SK-N-SH (cell line): ENCODE measurements at regions not wholly inside any gene's neighbourhood (a gene's known extent, or its start where the extent isn't known, plus 50 kb on each side); places are given as distances from the start of the nearest gene placed in this dataset.

ENCODE experiments used
- CTCF ChIA-PET: fragments of 300-600, 350-600 bp; formaldehyde crosslinking; extraction: SDS; loops from one replicate; lab custom pipeline; 2021; lab: Yijun Ruan, JAX
- POLR2A ChIA-PET: fragments of 350-600 bp; sonication (Branson Sonifier 250); formaldehyde crosslinking; extraction: SDS; loops from one replicate; lab custom pipeline; 2020; ENCODE audit warnings: antibody characterized with exemption, inconsistent platforms; lab: Yijun Ruan, JAX
- DNase-seq: peaks from one replicate; pipeline ENCODE4 v3.0.0; 2012
- H2AFZ ChIP-seq: fragments of 200-600 bp; sonication (generic); 2 replicates; pipeline ENCODE4 v1.8.1; 2016; ENCODE audit warnings: antibody characterized with exemption, mild to moderate bottlenecking, low read depth
- H3F3A ChIP-seq: fragments of 200-600 bp; sonication (generic); replicated peaks from 2 replicates; pipeline ENCODE3; 2016; ENCODE audit warnings: antibody characterized with exemption, mild to moderate bottlenecking; ENCODE audit not compliant: insufficient read depth
- H3K27ac ChIP-seq, 2 experiments: fragments of 200-500 bp in 1 of 2; fragments of 200-600 bp in 1 of 2; sonication (Bioruptor generic) in 1 of 2; sonication (generic), shearing (Covaris generic) in 1 of 2; 2 replicates each; pipeline versions ENCODE4 v1.5.1 to v1.6.1; 2014 to 2016; ENCODE audit warnings: low read depth in 2 of 2, inconsistent platforms in 1 of 2, low read length in 1 of 2, mild to moderate bottlenecking in 1 of 2, mixed read lengths in 1 of 2
- H3K27me3 ChIP-seq: fragments of 200-600 bp; sonication (generic), shearing (Covaris generic); 2 replicates; pipeline ENCODE4 v1.6.1; 2016; ENCODE audit warnings: mixed run types; ENCODE audit not compliant: insufficient read depth
- H3K36me3 ChIP-seq, 2 experiments: fragments of 200-500 bp in 1 of 2; fragments of 200-600 bp in 1 of 2; sonication (Bioruptor generic) in 1 of 2; sonication (generic) in 1 of 2; replicated peaks in 1 of 2; 2 replicates each; pipeline versions ENCODE3 to v1.5.1; 2014 to 2016; ENCODE audit warnings: low read length in 1 of 2, mild to moderate bottlenecking in 1 of 2; ENCODE audit not compliant: insufficient read depth in 2 of 2, control insufficient read depth in 1 of 2
- H3K4me1 ChIP-seq, 2 experiments: fragments of 200-500 bp in 1 of 2; fragments of 200-600 bp in 1 of 2; sonication (Bioruptor generic) in 1 of 2; sonication (generic), shearing (Covaris generic) in 1 of 2; 2 replicates each; pipeline versions ENCODE4 v1.5.1 to v1.6.1; 2014 to 2016; ENCODE audit warnings: low read depth in 1 of 2, low read length in 1 of 2, mixed run types in 1 of 2; ENCODE audit not compliant: insufficient read depth in 2 of 2, control insufficient read depth in 1 of 2
- H3K4me2 ChIP-seq: fragments of 200-600 bp; sonication (generic), shearing (Covaris generic); 2 replicates; pipeline ENCODE4 v1.6.1; 2017; ENCODE audit warnings: mixed run types
- H3K4me3 ChIP-seq, 2 experiments: fragments of 200-500 bp in 1 of 2; fragments of 200-600 bp in 1 of 2; sonication (Bioruptor generic) in 1 of 2; sonication (generic), shearing (Covaris generic) in 1 of 2; 2 replicates each; pipeline versions ENCODE4 v1.5.1 to v1.8.1; 2014 to 2016; ENCODE audit warnings: low read depth in 2 of 2, inconsistent platforms in 1 of 2, low read length in 1 of 2, mild to moderate bottlenecking in 1 of 2, mixed read lengths in 1 of 2, moderate library complexity in 1 of 2
- H3K79me2 ChIP-seq: fragments of 200-600 bp; sonication (generic); 2 replicates; pipeline ENCODE4 v1.8.1; 2017; ENCODE audit warnings: mild to moderate bottlenecking; ENCODE audit not compliant: insufficient read depth
- H3K9ac ChIP-seq: fragments of 200-600 bp; sonication (generic); 2 replicates; pipeline ENCODE4 v1.6.1; 2017; ENCODE audit warnings: mixed run types
- H3K9me2 ChIP-seq: fragments of 200-600 bp; sonication (generic); 2 replicates; pipeline ENCODE4 v1.6.1; 2017; ENCODE audit warnings: mixed run types
- H3K9me3 ChIP-seq: fragments of 200-600 bp; sonication (generic); 2 replicates; pipeline ENCODE4 v1.6.1; 2017; ENCODE audit warnings: mixed run types, mild to moderate bottlenecking, moderate library complexity
- H4K20me1 ChIP-seq: fragments of 200-600 bp; sonication (generic); 2 replicates; pipeline ENCODE4 v1.6.1; 2017; ENCODE audit warnings: mild to moderate bottlenecking, mixed run types; ENCODE audit not compliant: insufficient read depth
- EP300 ChIP-seq, 2 experiments: IDR thresholded peaks; 2 replicates each; pipeline versions ENCODE4 v1.4.0 to v1.6.1; 2012; ENCODE audit warnings: borderline replicate concordance in 1 of 2, low read depth in 1 of 2, low read length in 1 of 2
- EZH2phosphoT487 ChIP-seq: fragments of 200-600 bp; sonication (generic); IDR thresholded peaks from 2 replicates; pipeline ENCODE4 v1.6.1; 2017; ENCODE audit warnings: low read depth, mixed run types, mild to moderate bottlenecking, antibody characterized with exemption, moderate library complexity, borderline replicate concordance
- FOXJ3 ChIP-seq: sonication (generic); formaldehyde crosslinking; IDR thresholded peaks from 2 replicates; pipeline ENCODE4 v1.5.1; 2020; ENCODE audit warnings: mild to moderate bottlenecking, missing genetic modification reagents
- FOXM1 ChIP-seq: IDR thresholded peaks from 2 replicates; pipeline ENCODE4 v1.4.0; 2012; ENCODE audit warnings: low read depth, mild to moderate bottlenecking
- GATA2 ChIP-seq: sonication (generic); formaldehyde crosslinking; IDR thresholded peaks from 2 replicates; pipeline ENCODE4 v1.5.0; 2020; ENCODE audit warnings: mild to moderate bottlenecking, missing genetic modification reagents
- JUND ChIP-seq: IDR thresholded peaks from 2 replicates; pipeline ENCODE4 v1.4.0; 2012
- POLR2AphosphoS5 ChIP-seq: IDR thresholded peaks from 2 replicates; pipeline ENCODE4 v1.6.1; 2012; ENCODE audit warnings: low read depth, low read length
- RCOR1 ChIP-seq: fragments of 150-350 bp; IDR thresholded peaks from 2 replicates; pipeline ENCODE4 v1.6.1; 2017; ENCODE audit warnings: antibody characterized with exemption, low read length
- TAF1 ChIP-seq: IDR thresholded peaks from 2 replicates; pipeline ENCODE4 v1.6.1; 2012; ENCODE audit warnings: low read depth, mild to moderate bottlenecking, low read length, moderate library complexity, borderline replicate concordance
- TCF12 ChIP-seq: IDR thresholded peaks from 2 replicates; pipeline ENCODE4 v1.4.0; 2012
- YY1 ChIP-seq: IDR thresholded peaks from 2 replicates; pipeline ENCODE4 v1.4.0; 2012; ENCODE audit warnings: low read depth, mild to moderate bottlenecking
- WGBS: methylation state at CpG from one replicate; pipeline ENCODE4 v1.1.6; 2017; ENCODE audit warnings: low lambda C conversion rate; 5-methylcytosine and 5-hydroxymethylcytosine counted together
- TF ChIP-seq, protein P1 (sequence below): IDR thresholded peaks from 2 replicates; pipeline ENCODE4; 2012
- TF ChIP-seq, protein P2 (sequence below): fragments of 150-350 bp; IDR thresholded peaks from 2 replicates; pipeline ENCODE4 v1.6.1; 2017; ENCODE audit warnings: antibody characterized with exemption, low read length, low read depth, borderline replicate concordance

GRCh38 chr1:109846846-109847245, 63.8 kb upstream of the CSF1 start (continued):
- TF ChIP-seq, protein P1, sequence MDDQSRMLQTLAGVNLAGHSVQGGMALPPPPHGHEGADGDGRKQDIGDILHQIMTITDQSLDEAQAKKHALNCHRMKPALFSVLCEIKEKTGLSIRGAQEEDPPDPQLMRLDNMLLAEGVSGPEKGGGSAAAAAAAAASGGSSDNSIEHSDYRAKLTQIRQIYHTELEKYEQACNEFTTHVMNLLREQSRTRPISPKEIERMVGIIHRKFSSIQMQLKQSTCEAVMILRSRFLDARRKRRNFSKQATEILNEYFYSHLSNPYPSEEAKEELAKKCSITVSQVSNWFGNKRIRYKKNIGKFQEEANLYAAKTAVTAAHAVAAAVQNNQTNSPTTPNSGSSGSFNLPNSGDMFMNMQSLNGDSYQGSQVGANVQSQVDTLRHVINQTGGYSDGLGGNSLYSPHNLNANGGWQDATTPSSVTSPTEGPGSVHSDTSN: no peak

GRCh38 chr1:109846162-109846561, 64.5 kb upstream of the CSF1 start:
- no peak overlapping the region for H3K4me3 ChIP-seq
- peaks cover 0 to 4% of the 10 kb centered on the region in 2 experiments; a peak in 1 of 4 replicates for H3K4me1 ChIP-seq
- no peak overlapping the region for H3K9ac ChIP-seq
- H3K27me3 ChIP-seq: no peaks in the 10 kb centered on the region
- no peaks in the 10 kb centered on the region for H3K9me3 ChIP-seq
- H4K20me1 ChIP-seq: no peaks in the 10 kb centered on the region
- POLR2A ChIA-PET: interaction anchor here (1.2 kb wide), 1 partner anchor 59 kb away, joined by 5 read pairs; no protein-coding TSS in a partner anchor
- no peaks in the 10 kb centered on the region for H3K36me3 ChIP-seq
- no peak for DNase-seq
- H3K79me2 ChIP-seq: no peaks in the 10 kb centered on the region
- peaks cover 7% of the 10 kb centered on the region for H3F3A ChIP-seq
- CTCF ChIA-PET: no interaction called here
- WGBS: 88% methylated on average over 3 of the region's 3 CpGs
- H3K9me2 ChIP-seq: no peaks in the 10 kb centered on the region
- no peak overlapping the region for H2AFZ ChIP-seq
- no peak for TF ChIP-seq FOXJ3 (CRISPR knock-in tag)
- TF ChIP-seq, protein P2, sequence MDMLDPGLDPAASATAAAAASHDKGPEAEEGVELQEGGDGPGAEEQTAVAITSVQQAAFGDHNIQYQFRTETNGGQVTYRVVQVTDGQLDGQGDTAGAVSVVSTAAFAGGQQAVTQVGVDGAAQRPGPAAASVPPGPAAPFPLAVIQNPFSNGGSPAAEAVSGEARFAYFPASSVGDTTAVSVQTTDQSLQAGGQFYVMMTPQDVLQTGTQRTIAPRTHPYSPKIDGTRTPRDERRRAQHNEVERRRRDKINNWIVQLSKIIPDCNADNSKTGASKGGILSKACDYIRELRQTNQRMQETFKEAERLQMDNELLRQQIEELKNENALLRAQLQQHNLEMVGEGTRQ: no peak
- no peak for TF ChIP-seq RCOR1
- no peak for TF ChIP-seq TAF1
- no peak for TF ChIP-seq FOXM1
- no peak for TF ChIP-seq EP300 (IDR thresholded peaks at IDR 0.05; ENCODE audit: borderline replicate concordance in 1 of 2, low read depth in 1 of 2, low read length in 1 of 2)
- no peak for TF ChIP-seq JUND
- no peak for TF ChIP-seq TCF12
- no peak for TF ChIP-seq GATA2
- no peak overlapping the region for H3K4me2 ChIP-seq
- H3K27ac ChIP-seq: no peak overlapping the region

GRCh38 chr1:109845658-109846057, 65.0 kb upstream of the CSF1 start:
- Histone ChIP-seq H3K9me3 (no peaks in the 10 kb centered on the region), H3K27ac (no peak overlapping the region), H4K20me1 (no peaks in the 10 kb centered on the region), H3K27me3 (no peaks in the 10 kb centered on the region), H3K4me1 (peaks cover 0 to 4% of the 10 kb centered on the region in 2 experiments; a peak in 1 of 4 replicates), H3K9me2 (no peaks in the 10 kb centered on the region), H3K4me3 (no peak overlapping the region), H3F3A (peaks cover 6% of the 10 kb centered on the region), H3K9ac (no peak overlapping the region), H2AFZ (no peak overlapping the region), H3K79me2 (no peaks in the 10 kb centered on the region), H3K4me2 (no peak overlapping the region), H3K36me3 (no peaks in the 10 kb centered on the region)
- no peak for TF ChIP-seq EZH2phosphoT487
- no peak for TF ChIP-seq YY1
- TF ChIP-seq POLR2AphosphoS5: no peak
- no peak for DNase-seq
- ChIA-PET POLR2A (interaction anchor here (1.2 kb wide), 1 partner anchor 58 kb away, joined by 5 read pairs; no protein-coding TSS in a partner anchor), CTCF (no interaction called here)
- WGBS: 76% methylated on average over 3 of the region's 3 CpGs
